ENCODE measurements at regions not wholly inside any gene's neighbourhood (a gene's known extent, or its start where the extent isn't known, plus 50 kb on each side); places are given as distances from the start of the nearest gene placed in this dataset.

DNA sequence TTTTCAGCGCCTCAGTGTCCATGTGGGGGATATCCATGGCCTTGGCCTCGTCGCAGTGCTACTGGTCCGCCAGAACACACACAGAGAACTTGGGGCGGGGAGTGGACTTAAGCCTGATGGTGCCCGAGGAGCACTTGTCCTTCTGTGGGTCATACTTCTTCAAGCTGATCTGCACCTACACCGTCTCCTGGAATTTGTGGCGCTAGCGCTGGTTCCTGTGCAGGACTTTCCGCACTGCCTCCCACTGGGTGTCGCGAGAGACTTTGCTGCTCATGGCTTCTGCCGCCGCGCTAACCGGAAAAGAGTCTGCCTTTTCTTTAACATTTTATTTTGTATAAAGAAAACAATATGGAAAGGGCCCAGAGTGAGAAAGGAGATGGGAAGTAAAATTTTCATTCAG is 266.9 kb downstream of the COX7C start:
- no peak for TF ChIP-seq POLR2A (IDR thresholded peaks at IDR 0.05)
- TF ChIP-seq, protein P1, sequence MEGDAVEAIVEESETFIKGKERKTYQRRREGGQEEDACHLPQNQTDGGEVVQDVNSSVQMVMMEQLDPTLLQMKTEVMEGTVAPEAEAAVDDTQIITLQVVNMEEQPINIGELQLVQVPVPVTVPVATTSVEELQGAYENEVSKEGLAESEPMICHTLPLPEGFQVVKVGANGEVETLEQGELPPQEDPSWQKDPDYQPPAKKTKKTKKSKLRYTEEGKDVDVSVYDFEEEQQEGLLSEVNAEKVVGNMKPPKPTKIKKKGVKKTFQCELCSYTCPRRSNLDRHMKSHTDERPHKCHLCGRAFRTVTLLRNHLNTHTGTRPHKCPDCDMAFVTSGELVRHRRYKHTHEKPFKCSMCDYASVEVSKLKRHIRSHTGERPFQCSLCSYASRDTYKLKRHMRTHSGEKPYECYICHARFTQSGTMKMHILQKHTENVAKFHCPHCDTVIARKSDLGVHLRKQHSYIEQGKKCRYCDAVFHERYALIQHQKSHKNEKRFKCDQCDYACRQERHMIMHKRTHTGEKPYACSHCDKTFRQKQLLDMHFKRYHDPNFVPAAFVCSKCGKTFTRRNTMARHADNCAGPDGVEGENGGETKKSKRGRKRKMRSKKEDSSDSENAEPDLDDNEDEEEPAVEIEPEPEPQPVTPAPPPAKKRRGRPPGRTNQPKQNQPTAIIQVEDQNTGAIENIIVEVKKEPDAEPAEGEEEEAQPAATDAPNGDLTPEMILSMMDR (IDR thresholded peaks at IDR 0.05) = no peak
- TF ChIP-seq EP300 (IDR thresholded peaks at IDR 0.05) = no peak
